ENCODE measurements at regions not wholly inside any gene's neighbourhood (a gene's known extent, or its start where the extent isn't known, plus 50 kb on each side); places are given as distances from the start of the nearest gene placed in this dataset.

GRCh38 chrX:42992199-42992943, 214.4 kb upstream of the PPP1R2C start:
- ATAC-seq: no peak
- Histone ChIP-seq H3K4me3 (no peak overlapping the region), H3K9me3 (no peaks in the 10 kb centered on the region), H3K27ac (no peak overlapping the region), H3K27me3 (no peaks in the 10 kb centered on the region), H3K4me1 (no peaks in the 10 kb centered on the region), H3K36me3 (no peaks in the 10 kb centered on the region)
- intact Hi-C loops (cut with DNase I): no loop called here
- DNase-seq: no peak
- FAIRE-seq: no peak
- 63 to 67% methylated on average over 3 of the region's 3 CpGs for WGBS, 2 donors
- no peak for TF ChIP-seq CTCF (IDR thresholded peaks at IDR 0.05)

- no peak for ATAC-seq
- Histone ChIP-seq H3K4me1 (no peaks in the 10 kb centered on the region), H3K27me3 (no peaks in the 10 kb centered on the region), H3K4me3 (no peak overlapping the region), H3K36me3 (no peaks in the 10 kb centered on the region), H3K9me3 (no peaks in the 10 kb centered on the region), H3K27ac (no peak overlapping the region)
- intact Hi-C loops (cut with DNase I): no loop called here
- WGBS, 2 donors: 41 to 58% methylated on average over 3 of the region's 3 CpGs
- TF ChIP-seq CTCF (IDR thresholded peaks at IDR 0.05): no peak
- DNase-seq: no peak
- no peak for FAIRE-seq
Measured at GRCh38 chrX:42996861-42997260, 218.9 kb upstream of the PPP1R2C start.

GRCh38 chrX:43000121-43000520, 222.2 kb upstream of the PPP1R2C start:
- Histone ChIP-seq H3K4me1 (no peaks in the 10 kb centered on the region), H3K27ac (no peak overlapping the region), H3K4me3 (no peak overlapping the region), H3K27me3 (no peaks in the 10 kb centered on the region), H3K9me3 (no peaks in the 10 kb centered on the region), H3K36me3 (no peaks in the 10 kb centered on the region)
- no peak for DNase-seq
- no peak for FAIRE-seq
- WGBS, 2 donors: 64 to 69% methylated on average over 2 of the region's 2 CpGs
- TF ChIP-seq CTCF (IDR thresholded peaks at IDR 0.05): no peak
- ATAC-seq: no peak
- intact Hi-C loops (cut with DNase I): no loop called here

- Histone ChIP-seq H3K27ac (no peak overlapping the region), H3K4me3 (no peak overlapping the region), H3K9me3 (no peaks in the 10 kb centered on the region), H3K27me3 (no peaks in the 10 kb centered on the region), H3K36me3 (no peaks in the 10 kb centered on the region), H3K4me1 (no peaks in the 10 kb centered on the region)
- FAIRE-seq: no peak
- TF ChIP-seq CTCF (IDR thresholded peaks at IDR 0.05): no peak
- no peak for DNase-seq
- no peak for ATAC-seq
- intact Hi-C loops (cut with DNase I): no loop called here
- 73 to 80% methylated on average over 4 of the region's 4 CpGs for WGBS, 2 donors
Measured at GRCh38 chrX:43002526-43003203, 224.7 kb upstream of the PPP1R2C start.

- Histone ChIP-seq H3K27ac (no peak overlapping the region), H3K36me3 (no peaks in the 10 kb centered on the region), H3K27me3 (no peaks in the 10 kb centered on the region), H3K9me3 (no peaks in the 10 kb centered on the region), H3K4me1 (no peaks in the 10 kb centered on the region), H3K4me3 (no peak overlapping the region)
- WGBS, 2 donors: 95 to 96% methylated on average over 3 of the region's 3 CpGs
- FAIRE-seq (peak; percentile 54), DNase-seq (no peak), ATAC-seq (no peak)
- intact Hi-C loops (cut with DNase I): no loop called here
- TF ChIP-seq CTCF (IDR thresholded peaks at IDR 0.05): no peak
Measured at GRCh38 chrX:43003204-43003565, 225.2 kb upstream of the PPP1R2C start.
